Endodermal cell (in vitro differentiated cells): ENCODE measurements at regions not wholly inside any gene's neighbourhood (a gene's known extent, or its start where the extent isn't known, plus 50 kb on each side); places are given as distances from the start of the nearest gene placed in this dataset.

ENCODE experiments used
- DNase-seq: peaks from one replicate; pipeline ENCODE4 v3.0.0-alpha.2; 2017
- H3K27ac ChIP-seq: 2 replicates; pipeline ENCODE4 v1.5.1; 2013; ENCODE audit warnings: mild to moderate bottlenecking, low read depth, low read length, moderate library complexity
- H3K27me3 ChIP-seq: 2 replicates; pipeline ENCODE4 v1.6.1; 2013; ENCODE audit warnings: mild to moderate bottlenecking, low read length, moderate library complexity; ENCODE audit not compliant: insufficient read depth, control insufficient read depth, poor library complexity, severe bottlenecking
- H3K36me3 ChIP-seq: 2 replicates; pipeline ENCODE4 v1.7.0; 2013; ENCODE audit warnings: mild to moderate bottlenecking, low read length, moderate library complexity; ENCODE audit not compliant: control insufficient read depth, insufficient read depth
- H3K4me1 ChIP-seq: one replicate; pipeline ENCODE4 v1.7.0; 2013; ENCODE audit warnings: low read length; ENCODE audit not compliant: control insufficient read depth, insufficient read depth
- H3K4me3 ChIP-seq: 2 replicates; pipeline ENCODE4 v1.5.1; 2013; ENCODE audit warnings: mild to moderate bottlenecking, low read length, moderate library complexity
- H3K9ac ChIP-seq: 2 replicates; pipeline ENCODE4 v1.6.1; 2013; ENCODE audit warnings: mild to moderate bottlenecking, low read length, moderate library complexity; ENCODE audit not compliant: poor library complexity, severe bottlenecking; ENCODE audit errors: extremely low read depth
- H3K9me3 ChIP-seq: 2 replicates; pipeline ENCODE4 v1.6.1; 2013; ENCODE audit warnings: mild to moderate bottlenecking, low read length, moderate library complexity; ENCODE audit not compliant: control insufficient read depth
- H3K27ac Mint-ChIP-seq: 2 replicates; pipeline ENCODE4 v1.8.0; 2020; ENCODE audit warnings: mixed read lengths
- H3K27me3 Mint-ChIP-seq: 2 replicates; pipeline ENCODE4 v1.8.0; 2021; ENCODE audit warnings: mild to moderate bottlenecking, mixed read lengths; ENCODE audit not compliant: insufficient read depth
- H3K36me3 Mint-ChIP-seq: 2 replicates; pipeline ENCODE4 v1.8.0; 2020; ENCODE audit warnings: low read depth, mixed read lengths
- H3K4me1 Mint-ChIP-seq: 2 replicates; pipeline ENCODE4 v1.8.0; 2020; ENCODE audit warnings: mixed read lengths
- H3K4me3 Mint-ChIP-seq: 2 replicates; pipeline ENCODE4 v1.8.0; 2020; ENCODE audit warnings: mild to moderate bottlenecking, moderate library complexity, mixed read lengths
- H3K9me3 Mint-ChIP-seq: 2 replicates; pipeline ENCODE4 v1.8.0; 2020; ENCODE audit warnings: mild to moderate bottlenecking, mixed read lengths
- WGBS, 2 experiments: methylation state at CpG; one replicate each; pipeline versions ENCODE4 v1.1.5 to v1.1.7; 2013; ENCODE audit warnings: missing lambda C conversion rate in 2 of 2, mixed read lengths in 1 of 2; ENCODE audit not compliant: insufficient coverage in 1 of 2, insufficient read length in 1 of 2; 5-methylcytosine and 5-hydroxymethylcytosine counted together
- TF ChIP-seq, protein P1 (sequence below): fragments of 200-600 bp; sonication (generic); conservative IDR thresholded peaks from 2 replicates; pipeline ENCODE4 v1.5.0; 2021; ENCODE audit warnings: antibody characterized with exemption, mild to moderate bottlenecking

- TF ChIP-seq, protein P1, sequence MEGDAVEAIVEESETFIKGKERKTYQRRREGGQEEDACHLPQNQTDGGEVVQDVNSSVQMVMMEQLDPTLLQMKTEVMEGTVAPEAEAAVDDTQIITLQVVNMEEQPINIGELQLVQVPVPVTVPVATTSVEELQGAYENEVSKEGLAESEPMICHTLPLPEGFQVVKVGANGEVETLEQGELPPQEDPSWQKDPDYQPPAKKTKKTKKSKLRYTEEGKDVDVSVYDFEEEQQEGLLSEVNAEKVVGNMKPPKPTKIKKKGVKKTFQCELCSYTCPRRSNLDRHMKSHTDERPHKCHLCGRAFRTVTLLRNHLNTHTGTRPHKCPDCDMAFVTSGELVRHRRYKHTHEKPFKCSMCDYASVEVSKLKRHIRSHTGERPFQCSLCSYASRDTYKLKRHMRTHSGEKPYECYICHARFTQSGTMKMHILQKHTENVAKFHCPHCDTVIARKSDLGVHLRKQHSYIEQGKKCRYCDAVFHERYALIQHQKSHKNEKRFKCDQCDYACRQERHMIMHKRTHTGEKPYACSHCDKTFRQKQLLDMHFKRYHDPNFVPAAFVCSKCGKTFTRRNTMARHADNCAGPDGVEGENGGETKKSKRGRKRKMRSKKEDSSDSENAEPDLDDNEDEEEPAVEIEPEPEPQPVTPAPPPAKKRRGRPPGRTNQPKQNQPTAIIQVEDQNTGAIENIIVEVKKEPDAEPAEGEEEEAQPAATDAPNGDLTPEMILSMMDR: peak; percentile 55
- H3K27ac Mint-ChIP-seq: peak overlapping the region; percentile 56
Observed at GRCh38 chr4:24413311-24413784, 171.0 kb downstream of the DHX15 start.

GRCh38 chr4:24411806-24412205 lies 172.5 kb downstream of the DHX15 start:
- no peak overlapping the region for H3K27ac ChIP-seq
- no peaks in the 10 kb centered on the region for H3K36me3 Mint-ChIP-seq
- H3K4me1 ChIP-seq: peaks cover 7% of the 10 kb centered on the region
- peaks cover 5% of the 10 kb centered on the region for H3K9me3 ChIP-seq
- WGBS, 2 experiments: 93% methylated on average over 2 of the region's 2 CpGs; no CpG with 5 or more reads in 1 of the 2 experiments
- no peaks in the 10 kb centered on the region for H3K36me3 ChIP-seq
- H3K27me3 ChIP-seq: peaks cover 11% of the 10 kb centered on the region
- no peak overlapping the region for H3K9ac ChIP-seq
- H3K27me3 Mint-ChIP-seq: peaks cover 21% of the 10 kb centered on the region
- no peak overlapping the region for H3K4me3 ChIP-seq
- H3K9me3 Mint-ChIP-seq: no peaks in the 10 kb centered on the region
- DNase-seq: no peak
- H3K4me3 Mint-ChIP-seq: no peak overlapping the region
- no peak overlapping the region for H3K27ac Mint-ChIP-seq
- H3K4me1 Mint-ChIP-seq: peaks cover 26% of the 10 kb centered on the region
- TF ChIP-seq, protein P1: no peak

More at GRCh38 chr4:24413311-24413784, 171.0 kb downstream of the DHX15 start:
- Histone ChIP-seq H3K9me3 (peaks cover 3% of the 10 kb centered on the region), H3K27ac (no peak overlapping the region), H3K4me3 (peak overlapping the region; percentile 47), H3K27me3 (peaks cover 11% of the 10 kb centered on the region), H3K9ac (no peak overlapping the region), H3K36me3 (no peaks in the 10 kb centered on the region), H3K4me1 (peaks cover 7% of the 10 kb centered on the region)
- H3K36me3 Mint-ChIP-seq: no peaks in the 10 kb centered on the region
- H3K27me3 Mint-ChIP-seq: peaks cover 18% of the 10 kb centered on the region
- H3K4me1 Mint-ChIP-seq: peaks cover 26% of the 10 kb centered on the region
- peak overlapping the region; percentile 11 for H3K4me3 Mint-ChIP-seq
- peak; percentile 67 for DNase-seq
- 18 to 30% methylated on average over 8 of the region's 8 CpGs for WGBS, 2 experiments
- no peaks in the 10 kb centered on the region for H3K9me3 Mint-ChIP-seq

DNA sequence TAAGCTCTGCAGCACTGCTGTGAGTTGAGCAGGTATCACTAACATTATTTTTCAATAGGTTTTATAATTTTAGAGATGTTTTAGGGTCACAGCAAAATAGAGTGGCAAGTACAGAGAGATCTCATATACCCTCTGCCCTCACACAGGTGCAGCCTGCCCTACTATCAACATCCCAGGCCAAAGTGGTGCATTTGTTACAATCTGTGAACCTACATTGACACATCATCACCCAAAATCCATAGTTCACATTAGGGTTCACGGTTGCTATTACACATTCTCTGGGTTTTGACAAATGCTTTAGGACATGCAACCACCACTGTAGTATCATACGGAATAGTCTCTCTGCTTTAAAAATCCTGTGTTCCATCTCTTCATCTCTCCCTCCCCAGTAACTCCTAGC lies 173.1 kb downstream of the DHX15 start:
- H3K9me3 Mint-ChIP-seq: no peaks in the 10 kb centered on the region
- Histone ChIP-seq H3K9ac (no peak overlapping the region), H3K4me1 (peaks cover 7% of the 10 kb centered on the region), H3K9me3 (peaks cover 5% of the 10 kb centered on the region), H3K27me3 (peaks cover 11% of the 10 kb centered on the region), H3K36me3 (no peaks in the 10 kb centered on the region), H3K27ac (no peak overlapping the region), H3K4me3 (no peak overlapping the region)
- H3K4me3 Mint-ChIP-seq: no peak overlapping the region
- no peak for DNase-seq
- peaks cover 24% of the 10 kb centered on the region for H3K4me1 Mint-ChIP-seq
- H3K27ac Mint-ChIP-seq: no peak overlapping the region
- TF ChIP-seq, protein P1: no peak
- H3K36me3 Mint-ChIP-seq: no peaks in the 10 kb centered on the region
- 92 to 100% methylated on average over 2 of the region's 2 CpGs for WGBS, 2 experiments
- peaks cover 22% of the 10 kb centered on the region for H3K27me3 Mint-ChIP-seq
